ENCODE measurements at regions not wholly inside any gene's neighbourhood (a gene's known extent, or its start where the extent isn't known, plus 50 kb on each side); places are given as distances from the start of the nearest gene placed in this dataset.

DNA sequence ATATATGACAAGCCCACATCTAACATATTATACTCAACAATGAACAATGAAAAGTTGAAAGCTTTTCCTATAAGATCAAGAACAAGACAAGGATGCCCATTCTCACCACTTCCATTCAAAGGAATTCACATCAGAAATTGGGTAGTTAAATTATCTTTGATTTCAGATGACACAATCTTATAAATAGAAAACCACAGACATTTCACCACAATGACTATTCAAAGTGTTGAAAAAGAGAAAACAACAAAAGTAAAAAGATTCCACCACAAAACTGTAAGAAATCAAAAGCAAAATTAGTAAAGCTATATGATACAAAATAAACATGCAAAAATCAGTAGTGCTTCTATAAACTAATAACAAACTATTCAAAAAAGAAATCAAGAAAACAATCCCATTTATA lies 279.7 kb upstream of the MYT1L start:
- TF ChIP-seq CTCF (IDR thresholded peaks at IDR 0.05) (no peak), EZH2 (IDR thresholded peaks at IDR 0.05; ENCODE audit: borderline replicate concordance, insufficient read depth, low read depth, low read length, poor library complexity, severe bottlenecking) (no peak)
